ENCODE measurements at regions not wholly inside any gene's neighbourhood (a gene's known extent, or its start where the extent isn't known, plus 50 kb on each side); places are given as distances from the start of the nearest gene placed in this dataset.
A peak's percentile ranks its signal among the peaks of the same experiment; 100 is the strongest.

DNA sequence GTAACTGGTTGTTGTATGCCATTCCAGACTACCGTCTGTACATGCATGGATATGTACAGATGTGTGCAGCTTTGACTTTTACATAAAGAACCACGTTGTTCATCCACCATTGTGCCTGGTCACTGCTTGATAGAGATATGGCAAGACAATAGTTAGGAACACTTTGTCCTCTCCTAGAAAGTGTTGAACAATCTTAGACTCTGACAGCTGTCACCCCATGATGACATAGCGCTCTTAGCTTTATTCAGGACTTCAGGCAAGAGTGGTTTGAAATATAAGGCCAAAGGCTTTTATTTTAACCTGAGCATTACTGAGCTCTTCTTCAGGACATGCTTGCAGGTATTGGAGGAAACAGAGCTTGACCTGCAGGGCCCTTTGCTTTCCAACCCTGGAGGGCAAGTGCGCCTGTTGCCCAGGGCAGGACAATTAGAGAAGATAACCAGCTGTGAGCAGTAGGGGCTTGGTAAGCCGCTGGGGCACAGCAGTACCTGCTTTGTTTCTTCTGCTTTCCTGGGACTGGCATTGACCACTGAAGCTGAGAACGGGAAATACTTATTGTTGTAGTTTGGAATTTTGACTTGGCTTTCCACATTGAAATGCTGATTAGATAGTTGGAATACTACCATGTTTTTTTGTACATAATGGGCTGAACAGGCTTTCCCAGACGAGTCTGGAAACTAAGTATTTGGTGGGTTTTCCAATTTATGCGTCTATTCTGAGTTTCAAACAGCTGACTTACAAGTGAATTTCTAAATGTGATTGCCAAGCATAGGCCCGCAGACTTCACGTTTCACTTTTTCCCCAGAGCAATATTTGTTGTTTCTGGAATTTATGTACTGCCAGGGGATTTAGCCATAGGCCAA, 51.1 kb downstream of the GARRE1 start:
- DNase-seq (ENCODE audit: low read depth, low spot score): peak; percentile 76

DNA sequence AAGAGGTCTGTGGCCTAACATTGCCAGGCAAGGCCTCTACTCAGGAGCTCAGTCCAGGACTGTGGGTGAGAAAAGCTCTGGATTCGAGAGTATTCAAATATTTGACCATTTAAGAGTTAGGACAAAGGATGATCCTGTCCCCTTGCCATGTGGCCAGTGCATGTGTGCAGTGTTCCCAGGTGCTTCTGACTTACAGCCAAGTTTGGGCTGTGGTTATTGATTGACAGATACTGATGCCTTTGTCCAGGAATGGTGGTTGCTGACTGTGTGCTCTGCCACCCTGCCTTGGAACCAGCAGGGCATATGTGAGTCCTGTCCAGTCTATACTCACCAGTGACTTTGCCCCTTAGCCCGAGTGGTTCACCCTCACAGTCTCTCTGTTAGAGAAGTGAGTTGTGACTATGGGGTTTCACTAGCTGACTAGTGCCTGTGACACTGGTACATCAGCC, 51.9 kb downstream of the GARRE1 start:
- peak; percentile 24 for DNase-seq (ENCODE audit: low read depth, low spot score)

DNA sequence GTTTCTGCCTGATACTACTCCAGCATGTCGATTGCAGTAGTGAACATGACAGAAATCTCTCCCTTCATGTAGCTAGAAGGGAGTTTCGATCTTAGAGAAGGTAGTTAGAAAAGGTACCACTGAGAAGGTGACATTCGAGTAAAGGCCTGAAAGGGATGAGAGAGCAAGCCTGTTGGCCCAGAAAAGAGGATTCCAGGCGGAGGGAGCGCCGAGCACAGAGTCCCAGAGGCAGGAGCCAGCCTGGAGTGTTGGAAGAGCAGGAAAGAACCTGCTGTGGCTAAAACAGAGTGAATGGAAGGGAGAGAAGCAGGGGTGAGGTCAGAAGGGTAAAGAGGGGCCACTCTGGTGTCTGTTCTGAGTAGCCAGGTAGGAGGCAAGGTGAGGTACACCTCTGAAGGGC, 52.5 kb downstream of the GARRE1 start:
- DNase-seq (ENCODE audit: low read depth, low spot score): no peak

DNA sequence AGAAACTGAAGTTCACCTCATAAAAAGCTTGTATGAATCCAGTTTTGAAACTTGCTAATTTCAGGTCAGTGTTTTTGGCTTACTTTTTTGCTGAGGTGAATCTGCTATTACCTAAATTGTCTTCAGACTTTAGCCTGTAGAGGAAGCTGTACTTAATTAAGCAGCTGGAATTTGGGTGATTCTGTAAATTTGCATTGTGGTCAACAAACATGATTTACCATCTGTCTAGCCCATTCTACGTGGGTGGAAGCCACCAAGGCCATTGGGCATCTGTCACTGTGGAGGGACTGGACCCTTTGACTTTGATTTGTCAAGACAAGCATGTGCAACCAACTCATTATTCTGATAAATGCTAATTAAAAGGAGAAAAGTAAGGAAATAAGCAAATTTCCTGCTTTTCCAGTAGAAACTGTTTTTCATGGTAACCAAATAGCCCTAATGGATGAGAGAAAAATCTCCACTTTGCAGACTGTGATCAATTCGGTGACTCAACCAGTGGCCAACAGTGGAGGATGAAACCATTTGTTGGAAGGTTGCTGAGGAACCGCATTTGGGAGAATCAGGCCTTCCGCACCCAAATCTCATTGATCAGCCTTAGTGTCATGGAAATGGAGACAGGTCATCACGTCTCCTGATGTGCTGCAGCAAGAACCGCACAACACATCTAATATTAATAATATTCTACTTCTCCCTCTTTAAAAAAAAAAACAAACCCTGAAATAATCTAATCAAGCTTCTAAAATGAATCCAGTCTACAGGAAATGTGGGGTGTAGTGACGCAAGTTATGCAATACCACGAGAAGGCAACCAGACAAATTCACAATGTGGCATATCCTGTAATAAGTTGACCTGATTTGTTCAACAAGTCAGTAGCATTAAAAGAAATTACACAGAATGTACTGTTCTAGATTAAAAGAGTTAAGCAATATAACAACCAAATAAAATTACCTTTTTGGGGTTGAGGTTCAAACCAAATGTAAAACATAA, 54.3 kb downstream of the GARRE1 start:
- no peak for DNase-seq (ENCODE audit: low read depth, low spot score)

DNA sequence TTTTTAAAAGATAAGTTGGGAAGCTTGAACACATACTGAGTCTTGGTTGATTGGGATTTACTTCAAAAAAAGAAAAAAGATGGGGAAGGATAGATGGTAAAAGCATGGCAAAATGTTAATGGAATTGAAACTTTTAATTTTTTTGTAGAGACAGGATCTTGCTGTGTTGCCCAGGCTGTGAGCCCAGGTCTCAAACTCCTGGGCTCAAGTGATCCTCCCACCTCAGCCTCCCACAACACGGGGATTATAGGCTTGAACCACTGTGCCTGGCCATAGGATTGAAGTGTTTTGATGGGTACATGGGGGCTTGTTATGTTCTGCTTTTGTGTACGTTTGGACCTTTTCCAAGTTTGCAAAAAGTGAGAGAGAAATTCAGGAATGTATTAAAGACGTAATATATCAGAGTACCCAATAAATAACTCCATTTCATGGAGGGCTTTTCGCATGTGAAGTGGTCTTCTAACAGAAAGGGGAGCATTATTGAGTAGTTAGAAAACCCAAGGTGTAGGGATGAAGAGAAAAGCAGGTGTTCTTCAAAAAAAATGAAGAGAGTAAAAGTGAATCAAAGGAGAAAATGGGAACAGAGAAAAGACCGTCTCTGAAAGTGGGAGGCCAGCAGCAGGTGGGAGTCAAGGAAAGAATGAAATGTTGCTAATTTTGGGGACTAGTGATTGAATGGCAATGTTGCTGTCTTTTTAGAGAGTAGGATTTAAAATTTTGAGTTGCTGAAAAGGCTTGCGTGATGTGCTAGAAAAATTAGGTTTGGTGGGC, 55.2 kb downstream of the GARRE1 start:
- DNase-seq (ENCODE audit: low read depth, low spot score): no peak

DNA sequence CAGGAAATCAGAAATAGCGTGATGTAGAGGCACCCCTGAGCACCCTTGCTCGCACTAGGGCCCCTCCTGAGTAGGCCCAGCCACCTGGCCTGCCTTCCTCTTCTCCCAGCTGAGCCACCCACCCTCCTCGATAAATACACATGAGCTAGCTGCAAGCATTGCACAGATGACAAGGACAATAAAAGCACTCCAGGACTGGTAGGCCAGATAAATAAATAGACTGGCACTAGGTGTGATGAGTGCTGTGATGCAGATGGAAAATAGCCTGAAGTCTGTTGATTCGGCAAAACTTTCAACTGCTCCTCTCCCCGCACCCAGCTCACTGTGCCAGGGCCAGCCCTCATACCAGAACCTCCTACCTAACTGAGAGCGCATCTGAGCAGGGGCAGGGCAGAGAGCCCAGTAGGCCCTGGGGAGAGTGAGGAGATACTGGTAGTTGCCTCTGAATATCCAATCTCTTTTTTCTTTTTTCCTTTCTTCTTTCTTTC, 54.5 kb upstream of the GPI start:
- DNase-seq (ENCODE audit: low read depth, low spot score): no peak

DNA sequence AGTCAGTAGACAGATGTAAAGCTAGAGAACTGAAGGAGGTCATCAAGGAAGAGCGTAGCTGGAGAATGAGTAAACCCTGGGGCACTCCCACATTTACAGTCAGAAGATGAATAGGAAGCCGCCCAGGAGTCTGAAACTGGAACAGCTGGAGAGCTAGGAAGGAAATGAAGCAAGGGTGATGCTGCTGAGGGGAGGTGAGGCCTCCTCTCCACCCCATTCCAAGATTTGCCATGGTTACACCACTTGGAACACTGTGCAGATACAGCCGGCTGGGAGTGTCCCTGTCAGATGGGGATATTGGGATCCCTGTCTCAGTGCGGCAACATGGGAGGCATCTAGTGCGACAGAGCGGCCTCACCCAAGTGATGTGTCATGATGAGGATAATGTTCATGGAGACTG, 51.8 kb upstream of the GPI start:
- no peak for DNase-seq (ENCODE audit: low read depth, low spot score)

DNA sequence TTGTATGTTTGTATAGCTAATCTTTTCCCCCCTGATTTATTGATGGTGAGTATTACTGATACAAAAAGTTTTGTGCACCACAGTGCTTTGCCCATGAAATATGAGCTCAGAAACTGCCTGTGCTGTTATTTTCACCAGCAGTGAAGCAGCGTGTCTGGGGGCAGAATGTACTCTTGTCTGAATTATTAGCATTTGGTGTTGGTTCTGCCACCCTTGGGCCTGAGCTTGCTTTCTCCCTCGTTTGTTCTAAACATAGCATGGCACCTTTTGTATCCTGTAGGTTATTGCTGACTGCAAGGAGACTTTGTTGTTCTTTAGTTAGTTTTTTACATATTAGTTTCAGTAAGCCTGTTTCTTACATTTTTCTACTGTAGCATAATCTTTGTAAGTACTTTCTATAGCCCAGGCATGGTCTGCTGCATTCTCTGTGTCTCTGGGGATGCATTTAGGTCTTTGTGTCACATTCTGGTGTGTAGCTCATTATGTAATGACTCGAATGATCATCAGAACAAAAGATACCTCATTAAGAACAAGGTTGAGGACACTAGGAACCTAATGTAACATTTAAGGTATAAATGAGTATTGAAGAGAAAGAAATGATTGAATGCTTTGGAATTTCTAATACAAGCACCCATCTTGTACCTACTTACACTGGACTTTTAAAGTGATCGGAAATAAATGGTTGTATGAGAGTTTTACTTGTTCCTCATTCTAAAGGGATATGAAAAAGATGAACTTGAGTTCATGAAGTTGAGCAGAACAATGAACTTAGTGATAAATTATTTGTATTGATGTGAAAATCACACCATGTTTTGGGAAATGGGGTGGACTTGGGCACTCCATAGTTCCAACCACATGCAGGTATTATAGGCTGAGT, 50.3 kb upstream of the GPI start:
- no peak for DNase-seq (ENCODE audit: low read depth, low spot score)
